ENCODE measurements at regions not wholly inside any gene's neighbourhood (a gene's known extent, or its start where the extent isn't known, plus 50 kb on each side); places are given as distances from the start of the nearest gene placed in this dataset.

- Histone ChIP-seq H3K9me3 (ENCODE audit: control insufficient read depth in 1 of 2, insufficient read depth in 1 of 2, low read depth in 1 of 2, low read length in 2 of 2) (no peaks in the 10 kb centered on the region), H3K27me3 (ENCODE audit: insufficient read depth, low read length) (no peaks in the 10 kb centered on the region), H3K9ac (ENCODE audit: low read length) (no peak overlapping the region), H3K27ac (ENCODE audit: low read depth, low read length) (no peak overlapping the region), H4K20me1 (ENCODE audit: insufficient read depth) (no peaks in the 10 kb centered on the region), H3K4me2 (ENCODE audit: low read length) (no peak overlapping the region), H3K79me2 (ENCODE audit: insufficient read depth, low read length) (no peaks in the 10 kb centered on the region), H3K4me1 (ENCODE audit: control insufficient read depth in 1 of 2, insufficient read depth in 2 of 2, low read length in 2 of 2) (no peaks in the 10 kb centered on the region), H2AFZ (ENCODE audit: low read depth, low read length, poor library complexity, severe bottlenecking) (no peak overlapping the region), H3K36me3 (ENCODE audit: control insufficient read depth in 1 of 2, insufficient read depth in 2 of 2, low read length in 2 of 2) (no peaks in the 10 kb centered on the region), H3K9me2 (ENCODE audit: insufficient read depth) (no peaks in the 10 kb centered on the region), H3K4me3 (replicated peaks in 1 of 2; ENCODE audit: low read depth in 1 of 2, low read length in 2 of 2) (no peak overlapping the region)
- no peak for DNase-seq (ENCODE audit: low read depth, low spot score)
- intact Hi-C loops (cut with micrococcal nuclease), result no loop called here
- TF ChIP-seq ZNF274 (IDR thresholded peaks at IDR 0.05; ENCODE audit: low read depth, low read length), result no peak
- no peak for TF ChIP-seq TCF7L2 (IDR thresholded peaks at IDR 0.05; ENCODE audit: borderline replicate concordance, extremely low read depth, insufficient read depth, insufficient read length)
- TF ChIP-seq ELF1 (IDR thresholded peaks at IDR 0.05; ENCODE audit: borderline replicate concordance, low read depth), result no peak
- no peak for TF ChIP-seq FOSL1 (IDR thresholded peaks at IDR 0.05; ENCODE audit: low read depth)
- no peak for TF ChIP-seq MAX (IDR thresholded peaks at IDR 0.05)
- no peak for TF ChIP-seq YY1 (IDR thresholded peaks at IDR 0.05; ENCODE audit: extremely low read depth, insufficient replicate concordance, low read depth, low read length)
- no peak for TF ChIP-seq SP1 (IDR thresholded peaks at IDR 0.05; ENCODE audit: low read depth)
- no peak for TF ChIP-seq EZH2phosphoT487 (IDR thresholded peaks at IDR 0.05; ENCODE audit: borderline replicate concordance)
- no peak for TF ChIP-seq SIN3A (IDR thresholded peaks at IDR 0.05; ENCODE audit: low read depth)
- TF ChIP-seq CEBPB (IDR thresholded peaks at IDR 0.05; ENCODE audit: low read depth), result no peak
- TF ChIP-seq REST (IDR thresholded peaks at IDR 0.05; ENCODE audit: low read depth), result no peak
- no peak for TF ChIP-seq POLR2AphosphoS5 (IDR thresholded peaks at IDR 0.05; ENCODE audit: low read depth, low read length)
- TF ChIP-seq RAD21 (IDR thresholded peaks at IDR 0.05; ENCODE audit: low read depth), result no peak
- ChIA-PET RAD21 (ENCODE audit: low non-redundant PET in 1 of 2, low total read pairs in 2 of 2, uncharacterized antibody in 2 of 2, unreplicated experiment in 2 of 2) (no interaction called here), CTCF (no interaction called here), POLR2A (no interaction called here)
- ATAC-seq, result no peak
- no TSS peak for BruUV-seq (replicated peaks)
Observed at GRCh38 chr5:74446725-74447241, 193.7 kb downstream of the ENC1 start.
